ENCODE measurements at regions not wholly inside any gene's neighbourhood (a gene's known extent, or its start where the extent isn't known, plus 50 kb on each side); places are given as distances from the start of the nearest gene placed in this dataset.

DNA sequence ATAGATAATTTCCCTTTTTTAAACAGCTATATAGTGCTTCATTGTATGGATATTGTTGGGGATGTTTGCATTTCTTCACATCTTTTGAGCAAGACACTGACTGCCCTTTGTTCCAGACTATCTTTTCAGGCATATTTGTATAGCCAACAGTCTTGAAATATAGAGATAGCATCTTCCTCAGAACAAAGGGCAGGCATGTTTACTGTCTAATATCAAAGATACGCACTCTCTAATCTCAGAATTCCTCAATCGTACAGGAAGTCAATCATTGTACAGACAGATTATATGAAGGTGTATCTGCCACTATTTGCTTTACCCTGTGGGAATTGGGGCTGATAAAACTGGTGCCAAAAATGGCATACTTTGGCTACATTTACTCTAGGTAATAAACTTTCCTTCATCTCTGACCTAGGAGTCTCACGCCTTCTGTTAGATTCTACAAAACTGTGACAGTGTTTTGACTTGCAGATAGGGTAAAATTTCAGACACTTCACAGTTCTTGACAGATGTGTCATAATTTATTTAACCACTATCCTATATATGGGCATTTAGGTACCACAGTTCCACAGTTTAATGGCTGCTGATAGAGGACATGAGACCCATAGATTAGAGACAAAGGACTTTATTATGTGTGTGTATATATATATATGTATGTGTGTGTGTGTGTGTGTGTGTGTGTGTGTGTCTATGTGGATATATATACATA, 321.0 kb downstream of the IGSF11 start:
- no peaks in the 10 kb centered on the region for H3K36me3 ChIP-seq
- 55% methylated on average over 3 of the region's 3 CpGs for WGBS

DNA sequence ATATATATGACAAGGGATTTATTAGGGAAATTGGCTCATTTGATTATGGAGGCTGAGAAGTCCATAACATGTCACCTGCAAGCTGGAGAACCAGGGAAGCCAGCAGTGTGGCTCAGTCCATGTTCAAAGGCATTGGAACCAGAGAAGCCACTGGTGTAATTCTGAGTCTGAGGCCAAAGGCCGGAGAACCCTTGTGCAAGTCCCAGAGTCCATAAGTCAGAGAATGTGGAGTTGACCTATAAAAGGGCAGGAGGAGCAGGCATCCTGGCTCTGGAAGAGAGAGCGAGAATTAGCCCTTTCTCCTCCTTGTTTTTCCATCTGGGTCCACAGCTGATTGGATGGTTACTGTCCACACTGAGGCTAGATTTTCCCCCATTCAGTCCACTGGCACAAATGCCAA, 319.8 kb downstream of the IGSF11 start:
- intact Hi-C loops (cut with DNase I): no loop called here
- Histone ChIP-seq H3K4me3 (no peak overlapping the region), H3K4me1 (replicated peaks) (no peaks in the 10 kb centered on the region), H3K9me3 (no peaks in the 10 kb centered on the region), H3K27me3 (replicated peaks; ENCODE audit: insufficient read depth) (no peaks in the 10 kb centered on the region), H3K36me3 (no peaks in the 10 kb centered on the region), H3K27ac (no peak overlapping the region)
- WGBS: 95% methylated on average over 2 of the region's 2 CpGs
- no peak for DNase-seq (ENCODE audit: low spot score)
- TF ChIP-seq, protein P1, sequence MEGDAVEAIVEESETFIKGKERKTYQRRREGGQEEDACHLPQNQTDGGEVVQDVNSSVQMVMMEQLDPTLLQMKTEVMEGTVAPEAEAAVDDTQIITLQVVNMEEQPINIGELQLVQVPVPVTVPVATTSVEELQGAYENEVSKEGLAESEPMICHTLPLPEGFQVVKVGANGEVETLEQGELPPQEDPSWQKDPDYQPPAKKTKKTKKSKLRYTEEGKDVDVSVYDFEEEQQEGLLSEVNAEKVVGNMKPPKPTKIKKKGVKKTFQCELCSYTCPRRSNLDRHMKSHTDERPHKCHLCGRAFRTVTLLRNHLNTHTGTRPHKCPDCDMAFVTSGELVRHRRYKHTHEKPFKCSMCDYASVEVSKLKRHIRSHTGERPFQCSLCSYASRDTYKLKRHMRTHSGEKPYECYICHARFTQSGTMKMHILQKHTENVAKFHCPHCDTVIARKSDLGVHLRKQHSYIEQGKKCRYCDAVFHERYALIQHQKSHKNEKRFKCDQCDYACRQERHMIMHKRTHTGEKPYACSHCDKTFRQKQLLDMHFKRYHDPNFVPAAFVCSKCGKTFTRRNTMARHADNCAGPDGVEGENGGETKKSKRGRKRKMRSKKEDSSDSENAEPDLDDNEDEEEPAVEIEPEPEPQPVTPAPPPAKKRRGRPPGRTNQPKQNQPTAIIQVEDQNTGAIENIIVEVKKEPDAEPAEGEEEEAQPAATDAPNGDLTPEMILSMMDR (IDR thresholded peaks at IDR 0.05): no peak
- TF ChIP-seq POLR2A (IDR thresholded peaks at IDR 0.05) (no peak), POLR2AphosphoS5 (IDR thresholded peaks at IDR 0.05) (no peak)

More for the DNA sequence above, 321.0 kb downstream of the IGSF11 start:
- no peaks in the 10 kb centered on the region for H3K9me3 ChIP-seq
- no peak overlapping the region for H3K4me3 ChIP-seq
- DNase-seq (ENCODE audit: low spot score): no peak
- no peak for TF ChIP-seq POLR2A (IDR thresholded peaks at IDR 0.05)
- TF ChIP-seq, protein P1 (IDR thresholded peaks at IDR 0.05): no peak
- TF ChIP-seq POLR2AphosphoS5 (IDR thresholded peaks at IDR 0.05): no peak
- H3K27ac ChIP-seq: no peak overlapping the region
- no peaks in the 10 kb centered on the region for H3K4me1 ChIP-seq (replicated peaks)
- H3K27me3 ChIP-seq (replicated peaks; ENCODE audit: insufficient read depth): no peaks in the 10 kb centered on the region
- intact Hi-C loops (cut with DNase I): no loop called here

DNA sequence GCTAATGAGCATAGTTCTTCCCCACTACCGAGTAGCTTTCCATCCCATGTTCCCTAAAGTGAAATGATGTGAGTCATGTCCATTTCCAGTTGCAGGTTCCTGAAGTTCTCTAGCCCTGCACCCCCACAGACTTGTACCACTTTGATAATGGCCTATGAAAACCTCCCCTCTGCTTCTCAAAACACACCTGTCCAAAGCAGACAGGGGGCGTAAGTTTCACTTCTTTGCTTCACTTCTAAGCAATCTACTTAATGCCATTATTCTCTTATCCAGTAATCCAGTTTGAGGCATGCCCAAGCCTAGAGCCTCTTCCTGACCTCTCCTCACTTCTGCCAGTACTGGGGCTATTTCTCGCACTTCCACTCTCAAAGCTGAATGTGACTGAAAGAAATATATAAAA, 305.1 kb downstream of the IGSF11 start:
- WGBS: 84% methylated on average over 3 of the region's 3 CpGs
- H3K27ac ChIP-seq: no peak overlapping the region
- no peak overlapping the region for H3K4me3 ChIP-seq
- intact Hi-C loops (cut with DNase I): no loop called here
- no peak for DNase-seq (ENCODE audit: low spot score)
- no peaks in the 10 kb centered on the region for H3K9me3 ChIP-seq
- no peaks in the 10 kb centered on the region for H3K36me3 ChIP-seq
- TF ChIP-seq POLR2AphosphoS5 (IDR thresholded peaks at IDR 0.05) (no peak), POLR2A (IDR thresholded peaks at IDR 0.05) (no peak)
- TF ChIP-seq, protein P1 (IDR thresholded peaks at IDR 0.05): no peak
- H3K27me3 ChIP-seq (replicated peaks; ENCODE audit: insufficient read depth): no peaks in the 10 kb centered on the region
- H3K4me1 ChIP-seq (replicated peaks): no peaks in the 10 kb centered on the region

DNA sequence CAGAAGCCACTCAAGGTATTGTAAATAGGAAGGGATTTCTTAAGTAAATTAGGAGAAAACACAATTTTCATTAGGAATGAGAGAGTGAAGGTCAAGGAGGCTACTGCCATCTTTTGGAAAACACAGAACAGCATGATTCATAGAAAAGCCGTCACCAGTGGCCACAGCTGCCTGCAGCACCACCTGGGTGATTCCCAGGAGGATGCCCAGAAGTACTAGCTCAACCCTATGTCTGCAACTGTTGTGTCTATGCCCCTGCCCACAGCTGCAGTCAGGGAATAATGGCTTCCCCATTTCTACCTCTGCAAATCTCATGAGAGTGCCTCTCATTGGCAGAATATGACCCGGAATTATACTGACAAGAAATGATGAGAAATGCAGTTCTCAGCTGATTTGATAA, 300.0 kb downstream of the IGSF11 start:
- Histone ChIP-seq H3K4me3 (no peak overlapping the region), H3K4me1 (replicated peaks) (no peaks in the 10 kb centered on the region), H3K27ac (no peak overlapping the region), H3K27me3 (replicated peaks; ENCODE audit: insufficient read depth) (no peaks in the 10 kb centered on the region), H3K36me3 (no peaks in the 10 kb centered on the region), H3K9me3 (no peaks in the 10 kb centered on the region)
- intact Hi-C loops (cut with DNase I): no loop called here
- no peak for DNase-seq (ENCODE audit: low spot score)
- no peak for TF ChIP-seq POLR2A (IDR thresholded peaks at IDR 0.05)
- TF ChIP-seq, protein P1 (IDR thresholded peaks at IDR 0.05): no peak
- no peak for TF ChIP-seq POLR2AphosphoS5 (IDR thresholded peaks at IDR 0.05)
- 83% methylated on average over 2 of the region's 2 CpGs for WGBS

DNA sequence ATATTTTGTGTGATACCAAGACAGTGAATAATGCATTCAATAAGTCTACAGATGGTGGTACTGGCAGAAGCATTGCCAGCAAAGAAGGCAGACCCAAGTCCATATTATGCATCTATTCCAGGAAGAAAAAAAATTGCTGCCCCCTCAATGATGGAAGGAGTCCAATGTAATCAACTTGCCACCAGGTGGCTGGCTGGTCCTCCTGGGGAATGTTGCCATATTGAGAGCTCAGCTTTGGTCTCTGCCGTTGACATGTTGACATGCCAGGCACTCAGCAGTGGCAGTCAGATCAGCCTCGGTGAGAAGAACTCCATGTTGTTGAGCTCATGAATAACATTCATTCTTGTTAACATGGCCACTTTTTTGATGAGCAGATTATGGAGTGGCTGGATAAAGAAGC, 298.5 kb downstream of the IGSF11 start:
- H3K9me3 ChIP-seq: no peaks in the 10 kb centered on the region
- intact Hi-C loops (cut with DNase I): no loop called here
- H3K4me3 ChIP-seq: no peak overlapping the region
- H3K27ac ChIP-seq: no peak overlapping the region
- no peaks in the 10 kb centered on the region for H3K4me1 ChIP-seq (replicated peaks)
- no peak for DNase-seq (ENCODE audit: low spot score)
- WGBS: 70% methylated on average over 2 of the region's 2 CpGs
- TF ChIP-seq POLR2A (IDR thresholded peaks at IDR 0.05) (no peak), POLR2AphosphoS5 (IDR thresholded peaks at IDR 0.05) (no peak)
- TF ChIP-seq, protein P1 (IDR thresholded peaks at IDR 0.05): no peak
- no peaks in the 10 kb centered on the region for H3K36me3 ChIP-seq
- no peaks in the 10 kb centered on the region for H3K27me3 ChIP-seq (replicated peaks; ENCODE audit: insufficient read depth)

Data from prostate gland (tissue), 2 donors.